ENCODE measurements at regions not wholly inside any gene's neighbourhood (a gene's known extent, or its start where the extent isn't known, plus 50 kb on each side); places are given as distances from the start of the nearest gene placed in this dataset.

DNA sequence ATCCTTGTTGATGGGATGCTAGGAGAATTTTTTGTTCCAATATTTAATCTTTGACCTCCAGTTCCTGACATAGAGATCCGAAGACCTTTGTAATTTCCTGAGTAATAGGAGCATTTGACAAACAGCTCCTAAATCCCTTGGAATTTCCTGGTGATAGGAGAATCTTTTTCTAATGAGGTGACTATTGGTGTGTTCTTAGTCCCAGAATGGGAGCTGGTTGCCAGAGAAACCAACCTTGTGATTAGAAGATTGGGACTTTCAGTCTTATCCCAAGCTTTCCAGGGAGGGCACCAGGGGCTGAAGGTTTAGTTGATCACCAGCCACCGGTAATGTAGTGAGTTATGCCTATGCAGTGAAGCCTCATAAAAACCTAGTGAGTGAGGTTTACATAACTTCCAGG, 170.9 kb downstream of the KDM5D start:
- TF ChIP-seq, protein P1, sequence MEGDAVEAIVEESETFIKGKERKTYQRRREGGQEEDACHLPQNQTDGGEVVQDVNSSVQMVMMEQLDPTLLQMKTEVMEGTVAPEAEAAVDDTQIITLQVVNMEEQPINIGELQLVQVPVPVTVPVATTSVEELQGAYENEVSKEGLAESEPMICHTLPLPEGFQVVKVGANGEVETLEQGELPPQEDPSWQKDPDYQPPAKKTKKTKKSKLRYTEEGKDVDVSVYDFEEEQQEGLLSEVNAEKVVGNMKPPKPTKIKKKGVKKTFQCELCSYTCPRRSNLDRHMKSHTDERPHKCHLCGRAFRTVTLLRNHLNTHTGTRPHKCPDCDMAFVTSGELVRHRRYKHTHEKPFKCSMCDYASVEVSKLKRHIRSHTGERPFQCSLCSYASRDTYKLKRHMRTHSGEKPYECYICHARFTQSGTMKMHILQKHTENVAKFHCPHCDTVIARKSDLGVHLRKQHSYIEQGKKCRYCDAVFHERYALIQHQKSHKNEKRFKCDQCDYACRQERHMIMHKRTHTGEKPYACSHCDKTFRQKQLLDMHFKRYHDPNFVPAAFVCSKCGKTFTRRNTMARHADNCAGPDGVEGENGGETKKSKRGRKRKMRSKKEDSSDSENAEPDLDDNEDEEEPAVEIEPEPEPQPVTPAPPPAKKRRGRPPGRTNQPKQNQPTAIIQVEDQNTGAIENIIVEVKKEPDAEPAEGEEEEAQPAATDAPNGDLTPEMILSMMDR (IDR thresholded peaks at IDR 0.05): no peak
- TF ChIP-seq POLR2A (IDR thresholded peaks at IDR 0.05): no peak
